ENCODE measurements at regions not wholly inside any gene's neighbourhood (a gene's known extent, or its start where the extent isn't known, plus 50 kb on each side); places are given as distances from the start of the nearest gene placed in this dataset.

- no peak for TF ChIP-seq POLR2A (IDR thresholded peaks at IDR 0.05; ENCODE audit: low read depth)
- no peak for TF ChIP-seq CTCF (IDR thresholded peaks at IDR 0.05)
Measured at GRCh38 chr18:54774423-54774822, 53.9 kb upstream of the RAB27B start.
